Uterus (tissue), 3 donors: ENCODE measurements at regions not wholly inside any gene's neighbourhood (a gene's known extent, or its start where the extent isn't known, plus 50 kb on each side); places are given as distances from the start of the nearest gene placed in this dataset.

ENCODE experiments used
- DNase-seq, 2 donors: peaks; one replicate each; pipeline ENCODE4 v3.0.0-alpha.2; 2019 to 2020
- H3K27ac ChIP-seq, 2 donors: fragments of 200-600 bp; sonication (generic); 1 replicate in 1 of 2; 2 replicates in 1 of 2; pipeline ENCODE4 v1.5.1; 2016 to 2018
- H3K27me3 ChIP-seq, 2 donors: fragments of 200-600 bp; sonication (generic); one replicate each; pipeline ENCODE4 v1.5.1; 2018 to 2019; ENCODE audit warnings: control low read depth in 1 of 2
- H3K36me3 ChIP-seq, 2 donors: fragments of 200-600 bp; sonication (generic); one replicate each; pipeline ENCODE4 v1.5.1; 2019; ENCODE audit warnings: control low read depth in 1 of 2
- H3K4me1 ChIP-seq, 2 donors: fragments of 200-600 bp; sonication (generic); one replicate each; pipeline ENCODE4 v1.5.1; 2018 to 2019; ENCODE audit warnings: control low read depth in 1 of 2
- H3K4me3 ChIP-seq, 2 donors: fragments of 200-600 bp; sonication (generic); 1 replicate in 1 of 2; 2 replicates in 1 of 2; pipeline ENCODE4 v1.5.1; 2018 to 2019; ENCODE audit warnings: mild to moderate bottlenecking in 1 of 2
- H3K9me3 ChIP-seq, 2 donors: fragments of 200-600 bp; sonication (generic); one replicate each; pipeline ENCODE4 v1.5.1; 2019; ENCODE audit warnings: control low read depth in 1 of 2
- CTCF ChIP-seq, 4 experiments: fragments of 200-600 bp in 2 of 4; fragments of 450-650 bp in 2 of 4; sonication (generic) in 2 of 4; IDR thresholded peaks; one replicate each; pipeline ENCODE4 v1.5.1; 2016 to 2019; ENCODE audit warnings: antibody characterized with exemption in 4 of 4, mild to moderate bottlenecking in 2 of 4, moderate library complexity in 1 of 4
- POLR2A ChIP-seq, 2 donors: fragments of 450-650 bp; IDR thresholded peaks; one replicate each; pipeline ENCODE4 v1.6.1; 2016; ENCODE audit warnings: antibody characterized with exemption in 2 of 2, mild to moderate bottlenecking in 1 of 2, moderate library complexity in 1 of 2
- intact Hi-C: fragments of 100-400 bp; cut with DNase I; formaldehyde crosslinking; loops from one replicate; pipeline ENCODE4 v1.15.1; 2023; ENCODE audit warnings: low total_unique reads
- donor health status: DM: yes; HTN: yes; CAD: no.

- Histone ChIP-seq H3K27me3 (no peaks in the 10 kb centered on the region), H3K36me3 (no peaks in the 10 kb centered on the region), H3K27ac (no peak overlapping the region), H3K9me3 (no peaks in the 10 kb centered on the region), H3K4me3 (no peak overlapping the region), H3K4me1 (no peaks in the 10 kb centered on the region)
- DNase-seq: no peak
- no peak for TF ChIP-seq POLR2A (IDR thresholded peaks at IDR 0.05)
- TF ChIP-seq CTCF (IDR thresholded peaks at IDR 0.05): no peak
- intact Hi-C loops: no loop called here
Measured at GRCh38 chr6:165220045-165220444, 89.4 kb downstream of the C6orf118 start.

GRCh38 chr6:165219629-165220028 is 89.8 kb downstream of the C6orf118 start:
- Histone ChIP-seq H3K4me3 (no peak overlapping the region), H3K4me1 (no peaks in the 10 kb centered on the region), H3K36me3 (no peaks in the 10 kb centered on the region), H3K9me3 (no peaks in the 10 kb centered on the region), H3K27ac (no peak overlapping the region), H3K27me3 (no peaks in the 10 kb centered on the region)
- DNase-seq: no peak
- intact Hi-C loops: no loop called here
- no peak for TF ChIP-seq POLR2A (IDR thresholded peaks at IDR 0.05)
- no peak for TF ChIP-seq CTCF (IDR thresholded peaks at IDR 0.05)

GRCh38 chr6:165218829-165219228 is 90.6 kb downstream of the C6orf118 start:
- no peak overlapping the region for H3K27ac ChIP-seq
- no peaks in the 10 kb centered on the region for H3K4me1 ChIP-seq
- no peaks in the 10 kb centered on the region for H3K36me3 ChIP-seq
- intact Hi-C loops: no loop called here
- no peak for TF ChIP-seq CTCF (IDR thresholded peaks at IDR 0.05)
- TF ChIP-seq POLR2A (IDR thresholded peaks at IDR 0.05): no peak
- no peaks in the 10 kb centered on the region for H3K9me3 ChIP-seq
- no peak for DNase-seq
- no peak overlapping the region for H3K4me3 ChIP-seq
- no peaks in the 10 kb centered on the region for H3K27me3 ChIP-seq

GRCh38 chr6:165206798-165207197 is 102.6 kb downstream of the C6orf118 start:
- H3K9me3 ChIP-seq: no peaks in the 10 kb centered on the region
- H3K36me3 ChIP-seq: no peaks in the 10 kb centered on the region
- no peaks in the 10 kb centered on the region for H3K4me1 ChIP-seq
- no peak overlapping the region for H3K4me3 ChIP-seq
- TF ChIP-seq CTCF (IDR thresholded peaks at IDR 0.05): no peak
- TF ChIP-seq POLR2A (IDR thresholded peaks at IDR 0.05): no peak
- intact Hi-C loops: no loop called here
- H3K27ac ChIP-seq: no peak overlapping the region
- H3K27me3 ChIP-seq: no peaks in the 10 kb centered on the region
- no peak for DNase-seq

- H3K4me1 ChIP-seq: no peaks in the 10 kb centered on the region
- no peaks in the 10 kb centered on the region for H3K9me3 ChIP-seq
- H3K27ac ChIP-seq: no peak overlapping the region
- intact Hi-C loops: no loop called here
- no peak overlapping the region for H3K4me3 ChIP-seq
- no peaks in the 10 kb centered on the region for H3K27me3 ChIP-seq
- TF ChIP-seq POLR2A (IDR thresholded peaks at IDR 0.05) (no peak), CTCF (IDR thresholded peaks at IDR 0.05) (no peak)
- DNase-seq: no peak
- no peaks in the 10 kb centered on the region for H3K36me3 ChIP-seq
Measured at GRCh38 chr6:165205632-165206031, 103.8 kb downstream of the C6orf118 start.
